ENCODE measurements at regions not wholly inside any gene's neighbourhood (a gene's known extent, or its start where the extent isn't known, plus 50 kb on each side); places are given as distances from the start of the nearest gene placed in this dataset.

DNA sequence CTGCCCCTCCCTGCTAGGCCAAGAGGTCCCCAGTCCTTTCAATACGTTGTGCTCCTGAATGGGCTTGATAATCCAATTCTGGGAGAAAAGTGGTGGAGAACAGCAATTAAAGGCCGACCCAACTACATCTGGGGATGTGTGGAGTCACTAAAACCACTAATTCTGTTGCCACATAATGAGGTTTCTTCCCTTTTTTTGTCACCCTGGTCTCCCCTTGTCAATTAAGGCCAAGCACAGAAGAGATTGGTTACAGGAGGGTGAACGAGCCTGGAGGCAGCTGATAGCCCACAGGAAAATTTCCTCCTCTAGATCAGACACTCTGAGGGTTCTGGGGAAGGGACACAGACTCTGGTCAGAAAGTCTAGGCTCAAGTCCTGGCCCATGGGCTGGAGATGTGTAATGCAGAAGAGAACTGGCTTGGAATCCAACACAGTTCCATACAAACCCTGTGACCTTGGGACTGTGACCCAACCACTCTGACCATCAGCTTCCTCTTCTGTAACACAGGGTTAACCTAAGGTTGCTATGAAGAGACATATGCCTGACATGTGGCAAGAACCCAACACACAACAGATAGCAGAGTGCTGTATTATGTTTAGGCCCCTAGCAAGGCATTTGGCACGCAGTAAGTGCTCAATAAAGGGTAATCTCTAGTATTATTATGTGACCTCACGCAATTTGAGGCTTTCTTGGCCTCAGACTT is 146.4 kb downstream of the CHST1 start:
- no peak overlapping the region for H3K27ac ChIP-seq (ENCODE audit: low read depth in 2 of 2, low read length in 1 of 2)
- peaks cover 4% of the 10 kb centered on the region; the same call in 1 of the 2 replicates for H3K27me3 ChIP-seq (ENCODE audit: insufficient read depth)
- H3K9ac ChIP-seq: no peak overlapping the region
- no peaks in the 10 kb centered on the region for H4K20me1 ChIP-seq (ENCODE audit: insufficient read depth)
- H3K9me3 ChIP-seq: no peaks in the 10 kb centered on the region
- 23% methylated on average over 5 of the region's 5 CpGs for WGBS (ENCODE audit: low lambda C conversion rate)
- DNase-seq: no peak
- H3K4me3 ChIP-seq (ENCODE audit: low read depth in 2 of 2, low read length in 1 of 2): no peak overlapping the region
- H3K4me2 ChIP-seq: no peak overlapping the region
- H3K9me2 ChIP-seq: no peaks in the 10 kb centered on the region
- TF ChIP-seq EZH2phosphoT487 (IDR thresholded peaks at IDR 0.05; ENCODE audit: borderline replicate concordance, low read depth): no peak
- TF ChIP-seq, protein P1, sequence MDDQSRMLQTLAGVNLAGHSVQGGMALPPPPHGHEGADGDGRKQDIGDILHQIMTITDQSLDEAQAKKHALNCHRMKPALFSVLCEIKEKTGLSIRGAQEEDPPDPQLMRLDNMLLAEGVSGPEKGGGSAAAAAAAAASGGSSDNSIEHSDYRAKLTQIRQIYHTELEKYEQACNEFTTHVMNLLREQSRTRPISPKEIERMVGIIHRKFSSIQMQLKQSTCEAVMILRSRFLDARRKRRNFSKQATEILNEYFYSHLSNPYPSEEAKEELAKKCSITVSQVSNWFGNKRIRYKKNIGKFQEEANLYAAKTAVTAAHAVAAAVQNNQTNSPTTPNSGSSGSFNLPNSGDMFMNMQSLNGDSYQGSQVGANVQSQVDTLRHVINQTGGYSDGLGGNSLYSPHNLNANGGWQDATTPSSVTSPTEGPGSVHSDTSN (IDR thresholded peaks at IDR 0.05): no peak
- TF ChIP-seq MEF2A (IDR thresholded peaks at IDR 0.05; ENCODE audit: borderline replicate concordance, low read depth): no peak
- no peak for TF ChIP-seq ZBTB33 (IDR thresholded peaks at IDR 0.05; ENCODE audit: borderline replicate concordance, low read depth)
- no peak for TF ChIP-seq GABPA (IDR thresholded peaks at IDR 0.05; ENCODE audit: low read depth)
- TF ChIP-seq EP300 (IDR thresholded peaks at IDR 0.05; ENCODE audit: borderline replicate concordance in 1 of 2, low read depth in 1 of 2, low read length in 1 of 2): no peak
- TF ChIP-seq RFX5 (IDR thresholded peaks at IDR 0.05; ENCODE audit: low read length): no peak
- no peak overlapping the region for H2AFZ ChIP-seq (ENCODE audit: low read depth)
- no peaks in the 10 kb centered on the region for H3K4me1 ChIP-seq (ENCODE audit: control insufficient read depth in 1 of 2, insufficient read depth in 2 of 2, low read depth in 1 of 2, low read length in 1 of 2)
- H3K36me3 ChIP-seq (replicated peaks in 1 of 2; ENCODE audit: control insufficient read depth in 1 of 2, insufficient read depth in 2 of 2, low read length in 1 of 2): no peaks in the 10 kb centered on the region
- H3F3A ChIP-seq (replicated peaks; ENCODE audit: insufficient read depth): no peaks in the 10 kb centered on the region
- no peaks in the 10 kb centered on the region for H3K79me2 ChIP-seq (ENCODE audit: insufficient read depth)
- ChIA-PET POLR2A (no interaction called here), CTCF (no interaction called here)

GRCh38 chr11:45518141-45518832 is 147.1 kb downstream of the CHST1 start:
- POLR2A ChIA-PET: no interaction called here
- no peak for DNase-seq
- Histone ChIP-seq H3K27ac (ENCODE audit: low read depth in 2 of 2, low read length in 1 of 2) (no peak overlapping the region), H3K9me3 (no peaks in the 10 kb centered on the region), H3K36me3 (replicated peaks in 1 of 2; ENCODE audit: control insufficient read depth in 1 of 2, insufficient read depth in 2 of 2, low read length in 1 of 2) (no peaks in the 10 kb centered on the region), H3K4me2 (no peak overlapping the region), H3K79me2 (ENCODE audit: insufficient read depth) (no peaks in the 10 kb centered on the region), H3K9ac (no peak overlapping the region), H3K9me2 (no peaks in the 10 kb centered on the region), H3K4me3 (ENCODE audit: low read depth in 2 of 2, low read length in 1 of 2) (no peak overlapping the region), H3K4me1 (ENCODE audit: control insufficient read depth in 1 of 2, insufficient read depth in 2 of 2, low read depth in 1 of 2, low read length in 1 of 2) (no peaks in the 10 kb centered on the region), H3K27me3 (ENCODE audit: insufficient read depth) (peaks cover 4% of the 10 kb centered on the region; the same call in 1 of the 2 replicates), H3F3A (replicated peaks; ENCODE audit: insufficient read depth) (no peaks in the 10 kb centered on the region), H2AFZ (ENCODE audit: low read depth) (no peak overlapping the region), H4K20me1 (ENCODE audit: insufficient read depth) (no peaks in the 10 kb centered on the region)
- CTCF ChIA-PET: no interaction called here
- TF ChIP-seq, protein P1 (IDR thresholded peaks at IDR 0.05): no peak
- TF ChIP-seq NFIC (IDR thresholded peaks at IDR 0.05; ENCODE audit: borderline replicate concordance) (no peak), YY1 (IDR thresholded peaks at IDR 0.05; ENCODE audit: low read depth) (no peak), ZBTB33 (IDR thresholded peaks at IDR 0.05; ENCODE audit: borderline replicate concordance, low read depth) (no peak), EZH2phosphoT487 (IDR thresholded peaks at IDR 0.05; ENCODE audit: borderline replicate concordance, low read depth) (no peak), MXI1 (IDR thresholded peaks at IDR 0.05; ENCODE audit: low read depth, low read length) (no peak)
- TF ChIP-seq, protein P2, sequence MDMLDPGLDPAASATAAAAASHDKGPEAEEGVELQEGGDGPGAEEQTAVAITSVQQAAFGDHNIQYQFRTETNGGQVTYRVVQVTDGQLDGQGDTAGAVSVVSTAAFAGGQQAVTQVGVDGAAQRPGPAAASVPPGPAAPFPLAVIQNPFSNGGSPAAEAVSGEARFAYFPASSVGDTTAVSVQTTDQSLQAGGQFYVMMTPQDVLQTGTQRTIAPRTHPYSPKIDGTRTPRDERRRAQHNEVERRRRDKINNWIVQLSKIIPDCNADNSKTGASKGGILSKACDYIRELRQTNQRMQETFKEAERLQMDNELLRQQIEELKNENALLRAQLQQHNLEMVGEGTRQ (IDR thresholded peaks at IDR 0.05; ENCODE audit: borderline replicate concordance, low read depth, low read length): no peak
- WGBS (ENCODE audit: low lambda C conversion rate): 67% methylated on average over 22 of the region's 22 CpGs
